H1 (cell line): ENCODE measurements at regions not wholly inside any gene's neighbourhood (a gene's known extent, or its start where the extent isn't known, plus 50 kb on each side); places are given as distances from the start of the nearest gene placed in this dataset.

Source experiments
- CTCF ChIA-PET: fragments of 300-600 bp; sonication (Branson Sonifier 250); formaldehyde crosslinking; loops from one replicate; lab custom pipeline; 2021; ENCODE audit not compliant: partially characterized antibody; lab: Charles Lee
- POLR2A ChIA-PET: fragments of 300-600 bp; sonication (Branson Sonifier 250); formaldehyde crosslinking; loops from one replicate; lab custom pipeline; 2021; ENCODE audit warnings: inconsistent platforms; ENCODE audit not compliant: partially characterized antibody; lab: Charles Lee
- DNase-seq, 2 experiments: peaks; one replicate each; pipeline versions ENCODE4 v3.0.0 to v3.0.0-alpha.2; 2010 to 2022; ENCODE audit warnings: low spot score in 2 of 2, low read depth in 1 of 2, mixed read lengths in 1 of 2
- FAIRE-seq: peaks from 2 replicates; lab custom pipeline; 2011; peaks lifted over from hg19 to GRCh38; lab: Jason Lieb, UNC
- H2AFZ ChIP-seq: 2 replicates; pipeline ENCODE4 v1.8.1; 2012; ENCODE audit warnings: low read length, inconsistent platforms
- H2AK5ac ChIP-seq: 2 replicates; pipeline ENCODE4 v1.6.1; 2013; ENCODE audit warnings: low read depth, low read length
- H2BK120ac ChIP-seq: replicated peaks from 2 replicates; pipeline ENCODE3; 2013; ENCODE audit warnings: low read depth, low read length, inconsistent platforms
- H2BK12ac ChIP-seq: 2 replicates; pipeline ENCODE4 v1.6.1; 2013; ENCODE audit warnings: low read depth, low read length
- H2BK15ac ChIP-seq: 2 replicates; pipeline ENCODE4 v1.6.1; 2013; ENCODE audit warnings: low read length
- H2BK20ac ChIP-seq: 2 replicates; pipeline ENCODE4 v1.6.1; 2013; ENCODE audit warnings: low read length
- H2BK5ac ChIP-seq: 2 replicates; pipeline ENCODE4 v1.6.1; 2013; ENCODE audit warnings: low read depth, low read length
- H3K14ac ChIP-seq: 2 replicates; pipeline ENCODE4 v1.6.1; 2013; ENCODE audit warnings: inconsistent platforms; ENCODE audit not compliant: insufficient read length
- H3K18ac ChIP-seq: 2 replicates; pipeline ENCODE4 v1.6.1; 2013; ENCODE audit warnings: low read length; ENCODE audit errors: extremely low read depth
- H3K23ac ChIP-seq: 2 replicates; pipeline ENCODE4 v1.6.1; 2013; ENCODE audit warnings: inconsistent platforms; ENCODE audit not compliant: insufficient read length
- H3K23me2 ChIP-seq: 2 replicates; pipeline ENCODE4 v1.6.1; 2013; ENCODE audit warnings: low read depth, low read length
- H3K27ac ChIP-seq: 2 replicates; pipeline ENCODE4 v1.6.1; 2011; ENCODE audit warnings: low read depth, low read length, inconsistent platforms
- H3K27me3 ChIP-seq, 4 experiments: replicated peaks in 1 of 4; 1 replicate in 1 of 4; 2 replicates in 3 of 4; pipeline versions ENCODE4 v1.6.1 to v1.8.1; 2011 to 2013; ENCODE audit warnings: low read length in 3 of 4, mild to moderate bottlenecking in 3 of 4, inconsistent platforms in 2 of 4, mixed read lengths in 2 of 4, moderate library complexity in 1 of 4; ENCODE audit not compliant: control insufficient read depth in 3 of 4, insufficient read depth in 3 of 4; ENCODE audit errors: extremely low read depth in 1 of 4
- H3K36me3 ChIP-seq, 4 experiments: 2 replicates each; pipeline versions ENCODE4 v1.6.1 to v1.8.1; 2011 to 2013; ENCODE audit warnings: mild to moderate bottlenecking in 4 of 4, low read length in 3 of 4, moderate library complexity in 2 of 4, control low read depth in 1 of 4, inconsistent platforms in 1 of 4; ENCODE audit not compliant: insufficient read depth in 4 of 4, control insufficient read depth in 2 of 4
- H3K4ac ChIP-seq: replicated peaks from 2 replicates; pipeline ENCODE3; 2013; ENCODE audit warnings: low read length, low read depth, mixed read lengths, inconsistent platforms; ENCODE audit not compliant: insufficient read length
- H3K4me1 ChIP-seq, 4 experiments: replicated peaks in 1 of 4; 1 replicate in 1 of 4; 2 replicates in 3 of 4; pipeline versions ENCODE4 v1.6.1 to v1.8.1; 2011 to 2013; ENCODE audit warnings: low read length in 3 of 4, inconsistent platforms in 2 of 4, mixed read lengths in 1 of 4; ENCODE audit not compliant: insufficient read depth in 4 of 4, control insufficient read depth in 3 of 4
- H3K4me2 ChIP-seq, 2 experiments: 2 replicates each; pipeline versions ENCODE4 v1.6.1 to v1.8.1; 2011 to 2013; ENCODE audit warnings: low read depth in 2 of 2, low read length in 2 of 2, control low read depth in 1 of 2, inconsistent platforms in 1 of 2, mild to moderate bottlenecking in 1 of 2; ENCODE audit not compliant: insufficient read depth in 1 of 2
- H3K4me3 ChIP-seq, 4 experiments: fragments of 200-600, 300-600 bp in 1 of 4; sonication (generic), shearing (Covaris generic), sonication (Bioruptor Twin) in 1 of 4; 2 replicates each; pipeline versions ENCODE4 v1.5.1 to v1.8.1; 2011 to 2016; ENCODE audit warnings: low read length in 4 of 4, low read depth in 3 of 4, control low read depth in 2 of 4, inconsistent platforms in 2 of 4, mild to moderate bottlenecking in 2 of 4, mixed read lengths in 1 of 4, moderate library complexity in 1 of 4; ENCODE audit not compliant: insufficient read depth in 2 of 4; ENCODE audit errors: extremely low read depth in 1 of 4
- H3K56ac ChIP-seq: replicated peaks from 2 replicates; pipeline ENCODE3; 2013; ENCODE audit warnings: low read depth, mild to moderate bottlenecking, mixed read lengths, low read length, inconsistent platforms; ENCODE audit not compliant: insufficient read length
- H3K79me1 ChIP-seq: 2 replicates; pipeline ENCODE4 v1.6.1; 2013; ENCODE audit warnings: low read depth, low read length, control low read depth
- H3K79me2 ChIP-seq, 2 experiments: 2 replicates each; pipeline versions ENCODE4 v1.6.1 to v1.8.1; 2012 to 2013; ENCODE audit warnings: low read length in 2 of 2, mild to moderate bottlenecking in 2 of 2, inconsistent platforms in 1 of 2; ENCODE audit not compliant: insufficient read depth in 2 of 2, control insufficient read depth in 1 of 2
- H3K9ac ChIP-seq, 4 experiments: replicated peaks in 1 of 4; 1 replicate in 1 of 4; 2 replicates in 3 of 4; pipeline versions ENCODE4 v1.6.1 to v1.8.1; 2011 to 2013; ENCODE audit warnings: low read depth in 3 of 4, low read length in 3 of 4, control low read depth in 2 of 4, mild to moderate bottlenecking in 2 of 4, moderate library complexity in 2 of 4, inconsistent platforms in 1 of 4; ENCODE audit errors: extremely low read depth in 1 of 4
- H3K9me3 ChIP-seq, 2 experiments: 2 replicates each; pipeline versions ENCODE4 v1.6.1 to v1.8.1; 2012 to 2013; ENCODE audit warnings: mild to moderate bottlenecking in 2 of 2, moderate library complexity in 2 of 2, control low read depth in 1 of 2, inconsistent platforms in 1 of 2, low read depth in 1 of 2, low read length in 1 of 2, mixed read lengths in 1 of 2; ENCODE audit not compliant: insufficient read depth in 2 of 2
- H4K20me1 ChIP-seq, 2 experiments: replicated peaks in 1 of 2; 2 replicates each; pipeline versions ENCODE3 to v1.8.1; 2011 to 2013; ENCODE audit warnings: inconsistent platforms in 2 of 2, low read length in 2 of 2, mild to moderate bottlenecking in 1 of 2; ENCODE audit not compliant: insufficient read depth in 2 of 2, control insufficient read depth in 1 of 2
- H4K5ac ChIP-seq: 2 replicates; pipeline ENCODE4 v1.6.1; 2013; ENCODE audit warnings: low read length, low read depth, mixed read lengths, inconsistent platforms; ENCODE audit not compliant: insufficient read length
- H4K8ac ChIP-seq: 2 replicates; pipeline ENCODE4 v1.8.0; 2013; ENCODE audit warnings: mild to moderate bottlenecking, moderate library complexity, low read length, inconsistent platforms; ENCODE audit not compliant: insufficient read depth; ENCODE audit errors: extremely low read depth
- H4K91ac ChIP-seq: replicated peaks from 2 replicates; pipeline ENCODE3; 2013; ENCODE audit warnings: low read length, mixed read lengths, inconsistent platforms; ENCODE audit not compliant: insufficient read length
- ATF3 ChIP-seq: IDR thresholded peaks from 2 replicates; pipeline ENCODE4 v1.6.1; 2011; ENCODE audit warnings: low read depth, mild to moderate bottlenecking, low read length; ENCODE audit not compliant: insufficient read depth
- CBX5 ChIP-seq: fragments of 300-800, 300-1000 bp; sonication (generic); IDR thresholded peaks from 2 replicates; pipeline ENCODE4 v1.7.1; 2016; ENCODE audit warnings: antibody characterized with exemption, low read length, low read depth
- HDAC2 ChIP-seq, 2 experiments: fragments of 300-600 bp in 1 of 2; sonication (generic) in 1 of 2; IDR thresholded peaks; 2 replicates each; pipeline ENCODE4 v1.6.1; 2011 to 2012; ENCODE audit warnings: low read depth in 2 of 2, low read length in 2 of 2, mild to moderate bottlenecking in 2 of 2, moderate library complexity in 2 of 2, borderline replicate concordance in 1 of 2, inconsistent platforms in 1 of 2
- JUND ChIP-seq: IDR thresholded peaks from 2 replicates; pipeline ENCODE4 v1.6.1; 2011; ENCODE audit warnings: mild to moderate bottlenecking, improper control_type of control experiment, low read length
- MAFK ChIP-seq: IDR thresholded peaks from 2 replicates; pipeline ENCODE4 v1.6.1; 2012; ENCODE audit warnings: low read depth, mild to moderate bottlenecking, improper control_type of control experiment, low read length
- NRF1 ChIP-seq: IDR thresholded peaks from 2 replicates; pipeline ENCODE4 v1.6.1; 2011; ENCODE audit warnings: mild to moderate bottlenecking, low read depth, low read length, improper control_type of control experiment
- RNF2 ChIP-seq: fragments of 200-900, 300-1000 bp; sonication (generic); IDR thresholded peaks from 2 replicates; pipeline ENCODE4 v1.7.1; 2016; ENCODE audit warnings: borderline replicate concordance, low read depth, mild to moderate bottlenecking, antibody characterized with exemption, low read length; ENCODE audit not compliant: poor library complexity, severe bottlenecking; ENCODE audit errors: missing control alignments
- SUZ12 ChIP-seq: fragments of 200-600 bp; sonication (generic); IDR thresholded peaks from 2 replicates; pipeline ENCODE4 v1.6.1; 2012; ENCODE audit warnings: mild to moderate bottlenecking, inconsistent platforms, low read length, moderate library complexity, mixed read lengths
- TBP ChIP-seq: IDR thresholded peaks from 2 replicates; pipeline ENCODE4 v1.6.1; 2011; ENCODE audit warnings: low read depth, low read length, improper control_type of control experiment
- USF2 ChIP-seq: IDR thresholded peaks from 2 replicates; pipeline ENCODE4 v1.6.1; 2011; ENCODE audit warnings: low read length, improper control_type of control experiment
- YY1 ChIP-seq: IDR thresholded peaks from 2 replicates; pipeline ENCODE4 v1.6.1; 2011; ENCODE audit warnings: low read depth, mild to moderate bottlenecking, low read length
- WGBS, 2 experiments: shearing (Covaris generic) in 1 of 2; methylation state at CpG; one replicate each; pipeline versions ENCODE4 v1.1.6 to v1.1.7; 2013 to 2015; ENCODE audit warnings: low lambda C conversion rate in 2 of 2, mixed read lengths in 2 of 2, inconsistent platforms in 1 of 2, low coverage in 1 of 2, missing lambda C conversion rate in 1 of 2; ENCODE audit not compliant: insufficient replicate concordance in 2 of 2, insufficient coverage in 1 of 2, insufficient read length in 1 of 2; ENCODE audit errors: extremely low coverage in 1 of 2, missing lambda C conversion rate in 1 of 2; 5-methylcytosine and 5-hydroxymethylcytosine counted together

GRCh38 chr3:127457546-127458145, 132.9 kb downstream of the TPRA1 start:
- Histone ChIP-seq H3K79me1 (no peaks in the 10 kb centered on the region), H3K9me3 (no peaks in the 10 kb centered on the region), H3K4ac (no peak overlapping the region), H3K79me2 (no peaks in the 10 kb centered on the region), H3K4me2 (peak overlapping the region; percentile 85 to 90; a peak in 2 of 4 replicates), H3K23ac (no peak overlapping the region), H3K27ac (no peak overlapping the region), H4K20me1 (peaks cover 2 to 5% of the 10 kb centered on the region in 2 experiments), H2BK120ac (no peak overlapping the region), H3K23me2 (peaks cover 11% of the 10 kb centered on the region; the same call in 1 of the 2 replicates), H2BK15ac (no peak overlapping the region), H4K91ac (no peak overlapping the region), H2AK5ac (no peak overlapping the region), H3K4me3 (peak overlapping the region in 1 of 4 experiments; percentile 67; a peak in 2 of 8 replicates), H2BK20ac (no peak overlapping the region), H4K8ac (no peak overlapping the region), H3K14ac (no peak overlapping the region), H3K18ac (no peak overlapping the region), H3K27me3 (peaks cover 19 to 41% (median 34%) of the 10 kb centered on the region in 4 experiments), H3K56ac (no peak overlapping the region), H3K36me3 (no peaks in the 10 kb centered on the region), H2AFZ (no peak overlapping the region), H3K9ac (no peak overlapping the region), H4K5ac (no peak overlapping the region), H2BK5ac (no peak overlapping the region), H2BK12ac (no peak overlapping the region), H3K4me1 (peaks cover 2 to 15% (median 8%) of the 10 kb centered on the region in 4 experiments; a peak in 5 of 7 replicates)
- DNase-seq, result no peak
- CTCF ChIA-PET, result interaction anchor here (0.8 to 5.5 kb wide), 14 partner anchors 10 to 456 kb away, joined by 3 to 74 read pairs (median 4); partner anchors contain the start of gene PRR20G
- no peak for FAIRE-seq
- POLR2A ChIA-PET, result interaction anchor here (0.8 kb wide), 1 partner anchor 16 kb away, joined by 3 read pairs; no protein-coding TSS in a partner anchor
- WGBS, 2 experiments, result 75% methylated on average over 6 of the region's 6 CpGs; no CpG with 5 or more reads in 1 of the 2 experiments
- TF ChIP-seq MAFK (no peak), CBX5 (no peak), RNF2 (no peak), USF2 (no peak), HDAC2 (IDR thresholded peaks at IDR 0.05; ENCODE audit: borderline replicate concordance in 1 of 2, low read depth in 2 of 2, low read length in 2 of 2) (no peak), ATF3 (no peak), NRF1 (no peak), YY1 (no peak), JUND (no peak), SUZ12 (no peak), TBP (no peak)
